HEK293T (cell line): ENCODE measurements at regions not wholly inside any gene's neighbourhood (a gene's known extent, or its start where the extent isn't known, plus 50 kb on each side); places are given as distances from the start of the nearest gene placed in this dataset.

Experiments
- ARNT ChIP-seq: fragments of 450-650 bp; IDR thresholded peaks from 2 replicates; pipeline ENCODE4 v1.6.1; 2017; ENCODE audit warnings: mild to moderate bottlenecking
- BHLHE40 ChIP-seq: fragments of 450-650 bp; IDR thresholded peaks from 2 replicates; pipeline ENCODE4 v1.6.1; 2016; ENCODE audit warnings: mild to moderate bottlenecking, moderate library complexity, borderline replicate concordance
- ELF4 ChIP-seq: fragments of 450-650 bp; IDR thresholded peaks from 2 replicates; pipeline ENCODE4 v1.6.1; 2017; ENCODE audit warnings: antibody characterized with exemption
- FOXA1 ChIP-seq: fragments of 450-650 bp; IDR thresholded peaks from 2 replicates; pipeline ENCODE4 v1.6.1; 2016; ENCODE audit warnings: mild to moderate bottlenecking
- FOXK2 ChIP-seq: fragments of 450-650 bp; IDR thresholded peaks from 2 replicates; pipeline ENCODE4 v1.6.1; 2016; ENCODE audit warnings: mild to moderate bottlenecking
- FOXM1 ChIP-seq: fragments of 450-650 bp; IDR thresholded peaks from 2 replicates; pipeline ENCODE4 v1.6.1; 2017; ENCODE audit warnings: mild to moderate bottlenecking, borderline replicate concordance
- HDGF ChIP-seq: fragments of 450-650 bp; IDR thresholded peaks from 2 replicates; pipeline ENCODE4 v1.6.1; 2017; ENCODE audit warnings: antibody characterized with exemption, borderline replicate concordance
- L3MBTL2 ChIP-seq: fragments of 450-650 bp; conservative IDR thresholded peaks from 2 replicates; pipeline ENCODE4 v1.6.1; 2016; ENCODE audit warnings: mild to moderate bottlenecking
- LEF1 ChIP-seq: fragments of 450-650 bp; IDR thresholded peaks from 2 replicates; pipeline ENCODE4 v1.6.1; 2017; ENCODE audit warnings: mild to moderate bottlenecking, borderline replicate concordance
- NFRKB ChIP-seq: fragments of 450-650 bp; IDR thresholded peaks from 2 replicates; pipeline ENCODE4 v1.6.1; 2016; ENCODE audit warnings: mild to moderate bottlenecking, moderate library complexity
- PKNOX1 ChIP-seq: fragments of 450-650 bp; IDR thresholded peaks from 2 replicates; pipeline ENCODE4 v1.6.1; 2016
- SP1 ChIP-seq: fragments of 450-650 bp; IDR thresholded peaks from 2 replicates; pipeline ENCODE4 v1.6.1; 2017
- TARDBP ChIP-seq: fragments of 450-650 bp; IDR thresholded peaks from 2 replicates; pipeline ENCODE4 v1.6.1; 2016
- ZNF384 ChIP-seq: fragments of 450-650 bp; IDR thresholded peaks from 2 replicates; pipeline ENCODE4 v1.6.1; 2016

- no peak for TF ChIP-seq L3MBTL2
- no peak for TF ChIP-seq SP1
- no peak for TF ChIP-seq PKNOX1
- no peak for TF ChIP-seq LEF1
- no peak for TF ChIP-seq BHLHE40
- no peak for TF ChIP-seq NFRKB
- no peak for TF ChIP-seq TARDBP
- no peak for TF ChIP-seq ZNF384
- TF ChIP-seq FOXK2: no peak
- TF ChIP-seq HDGF: no peak
- TF ChIP-seq ELF4: no peak
- no peak for TF ChIP-seq FOXA1
- TF ChIP-seq ARNT: no peak
- no peak for TF ChIP-seq FOXM1
Observed at GRCh38 chr1:157193702-157194391, 55.7 kb upstream of the ETV3 start.
